ENCODE measurements at regions not wholly inside any gene's neighbourhood (a gene's known extent, or its start where the extent isn't known, plus 50 kb on each side); places are given as distances from the start of the nearest gene placed in this dataset.

DNA sequence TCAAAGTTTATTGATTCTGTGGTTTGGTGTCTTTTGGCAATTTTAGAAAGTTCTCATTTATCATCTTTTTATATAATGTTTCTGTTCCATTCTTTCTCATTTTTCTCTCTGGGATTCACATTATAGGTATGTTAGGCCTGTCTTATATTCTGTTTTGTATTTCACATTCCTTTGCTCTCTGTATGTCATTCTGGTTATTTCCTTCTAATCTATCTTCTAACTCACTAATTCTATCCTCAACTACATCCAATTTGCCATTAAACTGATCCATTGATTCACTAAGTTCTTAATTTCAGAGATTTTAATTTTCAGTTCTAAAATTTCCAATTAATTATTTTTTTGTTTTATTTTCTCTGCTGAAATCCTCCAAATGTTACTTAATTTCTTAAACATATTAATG is 234.8 kb downstream of the FOXD2 start:
- Mint-ChIP-seq H3K4me3 (no peak overlapping the region), H3K27ac (no peak overlapping the region), H3K36me3 (ENCODE audit: low read depth) (peaks cover 2% of the 10 kb centered on the region), H3K4me1 (no peaks in the 10 kb centered on the region), H3K27me3 (peaks cover 4% of the 10 kb centered on the region)
- no peaks in the 10 kb centered on the region for H3K9me3 ChIP-seq (ENCODE audit: control insufficient read depth, low read length, poor library complexity, severe bottlenecking)
- ATAC-seq (no peak), DNase-seq (no peak)

DNA sequence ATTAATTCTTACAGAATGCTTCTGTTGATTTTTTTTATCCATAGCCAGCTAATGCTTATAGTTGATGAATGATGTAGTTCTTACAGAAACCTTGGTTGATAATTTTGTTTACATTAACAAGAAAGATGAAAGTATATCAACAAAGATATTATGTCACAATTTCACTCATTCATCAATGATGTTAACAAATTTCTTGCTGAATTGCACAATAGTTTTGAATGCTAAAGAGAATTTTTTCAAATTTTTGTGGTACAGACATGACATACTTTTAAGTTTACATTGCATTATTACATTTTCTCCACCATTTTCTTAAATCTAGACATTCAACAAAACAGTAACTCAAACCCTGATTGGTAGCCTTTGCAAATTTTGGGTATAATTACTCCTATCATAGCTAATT is 236.3 kb downstream of the FOXD2 start:
- H3K4me1 Mint-ChIP-seq = no peaks in the 10 kb centered on the region
- H3K27ac Mint-ChIP-seq = no peak overlapping the region
- DNase-seq (no peak), ATAC-seq (no peak)
- no peaks in the 10 kb centered on the region for H3K9me3 ChIP-seq (ENCODE audit: control insufficient read depth, low read length, poor library complexity, severe bottlenecking)
- peaks cover 12% of the 10 kb centered on the region for H3K27me3 Mint-ChIP-seq
- no peak overlapping the region for H3K4me3 Mint-ChIP-seq
- peaks cover 2% of the 10 kb centered on the region for H3K36me3 Mint-ChIP-seq (ENCODE audit: low read depth)

DNA sequence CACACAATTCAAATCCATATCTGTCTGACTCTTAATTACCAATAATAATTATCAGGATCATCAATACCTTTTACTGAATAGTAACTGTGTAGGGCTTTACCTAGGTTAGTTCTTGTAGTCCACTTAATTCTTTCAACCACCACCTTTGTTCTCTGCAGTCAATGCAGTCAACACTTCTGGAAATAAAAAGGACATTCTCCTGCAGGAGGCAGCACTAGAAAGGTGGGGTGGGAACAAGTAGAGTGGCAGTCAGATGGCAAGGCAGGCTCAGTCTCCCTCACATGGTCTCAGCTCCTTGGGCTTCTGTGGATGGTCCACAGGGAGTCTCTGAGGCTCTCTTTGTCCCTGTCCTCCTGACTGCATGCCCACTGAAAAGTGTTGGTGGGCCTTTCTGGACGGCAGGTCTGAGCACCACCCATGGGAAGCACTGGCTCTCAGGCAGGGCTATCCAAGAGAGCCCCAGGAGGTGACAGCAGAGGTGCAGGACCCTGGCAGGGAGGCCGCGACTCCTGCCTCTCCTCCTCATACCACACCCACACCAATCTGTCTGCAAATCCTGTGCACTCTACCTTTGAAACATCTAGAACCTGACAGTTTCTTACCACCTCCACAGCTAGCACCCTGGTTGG is 237.3 kb downstream of the FOXD2 start:
- no peaks in the 10 kb centered on the region for H3K4me1 Mint-ChIP-seq
- H3K36me3 Mint-ChIP-seq (ENCODE audit: low read depth) = peaks cover 2% of the 10 kb centered on the region
- peaks cover 17% of the 10 kb centered on the region for H3K27me3 Mint-ChIP-seq

DNA sequence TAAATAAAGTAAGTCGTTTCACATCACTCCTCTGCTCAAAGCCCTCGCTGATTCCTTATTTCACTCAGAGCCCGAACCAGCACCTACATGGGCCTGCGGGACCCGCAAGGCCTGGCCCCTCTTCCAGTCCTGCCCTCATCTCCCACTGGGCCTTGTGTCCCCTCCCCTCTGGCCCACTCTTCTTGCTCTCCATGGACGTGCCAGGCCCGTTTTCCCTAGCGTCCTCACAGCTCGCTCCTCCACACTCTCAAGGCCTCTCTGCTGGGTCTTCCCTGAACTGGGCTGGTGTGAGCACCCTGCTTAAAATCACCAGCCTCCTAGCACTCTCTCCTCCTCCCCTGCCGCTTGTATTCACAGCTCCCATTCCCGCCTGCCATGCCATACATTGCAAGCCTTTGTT is 237.9 kb downstream of the FOXD2 start:
- H3K27ac Mint-ChIP-seq = no peak overlapping the region
- no peak for DNase-seq
- ATAC-seq = no peak
- H3K27me3 Mint-ChIP-seq = peaks cover 18% of the 10 kb centered on the region
- no peaks in the 10 kb centered on the region for H3K4me1 Mint-ChIP-seq
- H3K36me3 Mint-ChIP-seq (ENCODE audit: low read depth) = peaks cover 2% of the 10 kb centered on the region
- H3K9me3 ChIP-seq (ENCODE audit: control insufficient read depth, low read length, poor library complexity, severe bottlenecking) = no peaks in the 10 kb centered on the region
- H3K4me3 Mint-ChIP-seq = no peak overlapping the region

More for the DNA sequence above, 237.3 kb downstream of the FOXD2 start:
- Mint-ChIP-seq H3K27ac (no peak overlapping the region), H3K4me3 (no peak overlapping the region)
- ATAC-seq (no peak), DNase-seq (no peak)
- no peaks in the 10 kb centered on the region for H3K9me3 ChIP-seq (ENCODE audit: control insufficient read depth, low read length, poor library complexity, severe bottlenecking)

DNA sequence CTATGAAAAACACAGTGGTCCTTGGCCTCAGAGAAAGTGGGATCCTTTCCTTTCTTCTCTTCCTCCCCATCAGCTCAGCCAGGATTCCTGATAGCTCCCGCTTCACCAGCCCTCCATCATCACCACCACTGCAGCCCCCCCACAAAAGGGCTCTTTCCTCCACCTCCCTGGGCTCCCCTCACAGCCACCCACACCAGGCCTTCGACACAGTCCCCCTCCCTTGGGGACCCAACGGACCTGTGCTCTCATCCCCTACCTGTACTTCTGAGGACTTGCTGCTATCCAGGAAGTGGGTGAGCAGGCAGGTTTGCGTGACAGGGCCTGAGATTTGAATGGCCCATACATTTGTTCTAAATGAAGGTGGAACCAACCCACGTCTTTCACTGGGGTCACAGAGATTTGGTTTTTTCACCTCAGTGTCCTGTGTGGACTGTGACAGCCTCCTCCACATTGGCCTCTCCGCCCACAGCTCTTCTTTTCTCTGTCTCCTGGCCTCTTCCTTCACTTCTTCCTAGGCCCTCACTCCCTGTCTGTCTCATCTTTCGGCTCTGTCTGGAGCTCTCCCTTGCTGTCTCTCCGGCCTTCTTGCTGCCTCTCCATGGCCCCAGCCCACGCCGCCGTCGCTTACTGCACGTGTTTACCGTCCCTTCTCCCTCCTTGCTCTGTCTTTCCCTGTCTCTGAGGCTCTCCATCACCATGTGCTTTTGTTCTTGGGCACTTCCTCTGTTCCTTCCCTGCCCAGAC is 238.6 kb downstream of the FOXD2 start:
- H3K27me3 Mint-ChIP-seq = peaks cover 24% of the 10 kb centered on the region
- ATAC-seq = no peak
- no peaks in the 10 kb centered on the region for H3K9me3 ChIP-seq (ENCODE audit: control insufficient read depth, low read length, poor library complexity, severe bottlenecking)
- no peaks in the 10 kb centered on the region for H3K4me1 Mint-ChIP-seq
- no peak overlapping the region for H3K4me3 Mint-ChIP-seq
- no peak for DNase-seq
- H3K36me3 Mint-ChIP-seq (ENCODE audit: low read depth) = peaks cover 2% of the 10 kb centered on the region
- no peak overlapping the region for H3K27ac Mint-ChIP-seq

DNA sequence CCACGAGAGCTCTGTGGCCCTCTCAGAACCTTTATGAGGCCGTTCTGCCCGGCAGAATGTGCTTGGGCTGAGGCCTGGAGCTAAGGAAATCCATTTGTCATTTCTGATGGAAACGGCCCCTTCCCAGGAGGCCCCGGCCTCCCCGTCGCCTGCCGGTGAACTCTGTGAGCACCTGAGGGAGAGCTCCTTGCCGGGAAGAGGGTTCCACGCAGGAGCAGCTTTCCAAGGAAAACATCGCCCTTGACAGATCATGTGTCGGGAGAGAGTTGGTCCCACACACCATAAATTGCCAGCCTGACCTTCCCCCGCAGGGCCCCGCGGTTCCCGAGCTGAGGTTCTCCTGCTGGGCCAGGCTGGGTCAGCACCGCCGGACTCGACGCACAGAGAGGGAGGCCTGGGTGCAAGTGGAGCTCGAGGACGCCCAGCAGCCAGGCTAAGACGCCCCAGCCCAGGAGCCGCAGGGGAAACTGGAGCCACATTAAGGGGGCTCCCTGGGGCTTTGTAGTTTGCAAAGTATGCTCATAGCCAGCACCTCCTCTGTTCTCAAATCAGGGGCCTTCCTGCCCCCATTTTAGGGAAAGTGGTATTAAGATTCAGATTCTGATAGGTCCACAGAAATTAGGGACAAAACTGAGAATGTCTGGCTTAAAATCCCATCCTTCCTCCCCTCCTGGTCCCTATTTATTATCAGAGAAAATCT is 239.5 kb downstream of the FOXD2 start:
- H3K4me1 Mint-ChIP-seq = no peaks in the 10 kb centered on the region
- no peak for DNase-seq

DNA sequence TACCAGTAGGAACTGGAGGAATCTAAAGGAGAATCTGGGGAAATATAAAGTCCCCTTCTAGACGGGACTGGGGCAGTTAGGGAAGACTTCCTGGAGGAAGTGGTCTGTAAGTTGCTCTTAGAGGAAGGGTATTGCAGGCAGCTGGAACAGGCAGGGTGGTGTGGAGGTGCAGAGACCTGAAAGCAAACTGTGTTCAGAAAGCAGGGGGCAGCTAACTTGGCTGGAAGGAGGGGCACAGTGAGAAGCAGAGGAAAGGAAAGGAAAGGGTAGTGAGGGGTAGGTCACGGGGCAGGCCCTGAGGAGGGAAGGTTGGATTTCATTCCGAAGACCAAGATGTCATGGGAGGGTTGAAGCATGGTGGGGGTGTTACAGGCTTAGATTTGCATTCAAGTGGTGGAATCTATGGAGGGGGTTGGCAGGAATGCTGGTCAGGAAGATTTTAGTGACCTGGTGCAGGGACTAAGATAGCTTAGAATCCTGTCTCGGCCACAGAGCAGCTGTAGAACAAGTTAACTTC is 240.7 kb downstream of the FOXD2 start:
- Mint-ChIP-seq H3K27ac (no peak overlapping the region), H3K36me3 (ENCODE audit: low read depth) (no peaks in the 10 kb centered on the region), H3K4me3 (no peak overlapping the region), H3K27me3 (peaks cover 44% of the 10 kb centered on the region), H3K4me1 (no peaks in the 10 kb centered on the region)
- H3K9me3 ChIP-seq (ENCODE audit: control insufficient read depth, low read length, poor library complexity, severe bottlenecking) = no peaks in the 10 kb centered on the region
- ATAC-seq (no peak), DNase-seq (no peak)

More for the DNA sequence above, 239.5 kb downstream of the FOXD2 start:
- Mint-ChIP-seq H3K27ac (no peak overlapping the region), H3K27me3 (peaks cover 33% of the 10 kb centered on the region), H3K36me3 (ENCODE audit: low read depth) (peaks cover 2% of the 10 kb centered on the region), H3K4me3 (no peak overlapping the region)
- no peak for ATAC-seq
- no peaks in the 10 kb centered on the region for H3K9me3 ChIP-seq (ENCODE audit: control insufficient read depth, low read length, poor library complexity, severe bottlenecking)

DNA sequence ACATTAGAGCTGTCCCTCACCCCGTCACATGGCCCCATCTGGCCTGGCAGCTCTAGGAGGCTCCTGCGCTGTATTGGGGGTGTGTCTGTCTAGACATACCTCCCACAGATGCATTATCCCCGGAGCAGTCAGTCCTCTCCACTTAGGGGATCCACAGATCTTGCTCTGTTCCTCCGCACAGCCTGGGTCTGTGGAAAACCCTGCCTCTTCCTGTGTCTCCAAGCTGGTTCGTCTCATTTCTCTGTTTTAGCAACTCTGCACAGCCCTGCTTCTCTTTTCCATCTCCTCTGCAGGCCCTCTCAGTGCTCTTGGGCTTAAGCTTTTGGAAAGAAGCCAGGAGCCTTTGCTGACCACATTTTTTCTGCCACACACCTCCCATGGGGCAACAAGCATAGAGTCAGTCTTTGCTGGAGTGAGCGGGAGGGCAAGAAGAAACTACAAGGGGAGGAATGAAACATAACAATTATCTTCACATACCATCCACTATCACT is 241.5 kb downstream of the FOXD2 start:
- H3K4me3 Mint-ChIP-seq = no peak overlapping the region
- no peaks in the 10 kb centered on the region for H3K36me3 Mint-ChIP-seq (ENCODE audit: low read depth)
- ATAC-seq (no peak), DNase-seq (no peak)
- no peaks in the 10 kb centered on the region for H3K9me3 ChIP-seq (ENCODE audit: control insufficient read depth, low read length, poor library complexity, severe bottlenecking)
- H3K27ac Mint-ChIP-seq = no peak overlapping the region
- H3K4me1 Mint-ChIP-seq = no peaks in the 10 kb centered on the region
- H3K27me3 Mint-ChIP-seq = peaks cover 50% of the 10 kb centered on the region

DNA sequence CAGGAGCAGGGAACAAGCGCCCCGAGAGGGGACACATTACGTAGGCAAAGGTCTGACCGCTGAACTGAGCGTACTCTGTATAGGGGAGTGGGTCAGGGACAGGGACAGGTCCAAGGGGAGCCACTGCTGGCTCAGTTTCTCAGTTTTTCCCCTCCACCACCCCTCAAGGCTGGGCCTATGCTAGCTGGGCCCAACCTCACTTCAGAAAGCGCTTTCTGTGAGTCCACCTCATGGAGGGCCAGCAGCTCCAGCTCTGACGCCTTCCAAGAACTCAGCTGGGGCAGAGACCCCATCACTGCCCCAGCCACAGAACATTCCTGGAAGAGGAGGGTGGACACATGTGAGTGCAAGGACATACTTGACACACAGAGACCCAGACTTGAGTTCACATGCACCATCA is 242.0 kb downstream of the FOXD2 start:
- DNase-seq (no peak), ATAC-seq (no peak)
- H3K4me1 Mint-ChIP-seq = no peaks in the 10 kb centered on the region
- no peaks in the 10 kb centered on the region for H3K9me3 ChIP-seq (ENCODE audit: control insufficient read depth, low read length, poor library complexity, severe bottlenecking)
- no peak overlapping the region for H3K4me3 Mint-ChIP-seq
- no peaks in the 10 kb centered on the region for H3K36me3 Mint-ChIP-seq (ENCODE audit: low read depth)
- H3K27me3 Mint-ChIP-seq = peaks cover 55% of the 10 kb centered on the region
- H3K27ac Mint-ChIP-seq = no peak overlapping the region

DNA sequence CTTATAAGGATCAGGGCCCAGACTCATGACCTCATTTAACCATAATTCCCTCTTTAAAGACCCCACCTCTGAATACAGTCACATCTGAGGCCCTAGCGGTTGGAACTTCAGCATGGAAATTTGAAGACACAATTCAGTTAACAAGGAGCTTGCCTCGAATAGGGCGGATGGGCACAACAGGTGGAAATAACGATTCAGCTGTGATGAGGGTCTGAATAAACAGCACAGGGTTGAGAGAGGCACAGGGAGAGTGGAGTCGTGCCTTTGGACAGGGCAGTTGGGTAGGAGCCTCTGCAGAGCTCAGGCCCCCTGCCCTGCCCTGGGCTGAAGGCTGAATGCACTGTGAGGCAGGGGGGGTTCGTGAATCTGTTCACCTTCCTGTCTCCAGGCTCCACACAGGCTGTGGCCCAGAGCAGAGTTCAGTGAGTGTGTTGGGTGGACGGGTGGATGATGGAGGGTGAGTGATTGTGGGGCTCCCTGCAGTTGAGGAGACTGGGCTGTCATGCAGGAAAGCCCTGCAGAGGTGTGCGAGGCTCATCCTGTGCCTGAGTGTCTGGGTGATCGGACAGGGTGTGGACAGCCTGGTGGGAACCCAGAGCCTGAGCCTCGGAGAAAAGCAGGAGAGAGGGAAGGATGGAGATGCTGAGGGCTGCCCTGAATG is 243.1 kb downstream of the FOXD2 start:
- no peaks in the 10 kb centered on the region for H3K36me3 Mint-ChIP-seq (ENCODE audit: low read depth)
- H3K4me1 Mint-ChIP-seq = no peaks in the 10 kb centered on the region
- no peak overlapping the region for H3K27ac Mint-ChIP-seq
- peaks cover 65% of the 10 kb centered on the region for H3K27me3 Mint-ChIP-seq
- DNase-seq (no peak), ATAC-seq (no peak)
- no peak overlapping the region for H3K4me3 Mint-ChIP-seq
- H3K9me3 ChIP-seq (ENCODE audit: control insufficient read depth, low read length, poor library complexity, severe bottlenecking) = no peaks in the 10 kb centered on the region

DNA sequence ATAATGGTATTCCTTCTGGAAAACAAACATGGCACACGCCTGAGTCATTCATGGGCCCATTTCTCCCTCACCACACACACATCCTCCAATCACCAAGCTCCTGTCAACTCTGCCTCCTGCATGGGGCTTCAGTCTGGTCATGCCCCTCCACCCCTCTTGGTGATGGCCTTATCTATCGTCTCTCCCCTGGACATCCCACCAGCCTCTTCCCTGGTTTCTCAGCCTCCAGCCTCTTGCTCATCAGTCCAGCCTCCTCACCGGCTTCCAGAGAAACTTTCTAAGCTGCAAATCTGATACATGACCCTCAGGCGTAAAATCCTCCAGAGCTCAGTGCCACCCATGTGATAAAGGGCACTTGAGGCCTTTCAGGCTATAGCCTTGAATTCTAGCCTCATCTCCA is 243.9 kb downstream of the FOXD2 start:
- Mint-ChIP-seq H3K27me3 (peaks cover 67% of the 10 kb centered on the region), H3K4me1 (no peaks in the 10 kb centered on the region), H3K36me3 (ENCODE audit: low read depth) (no peaks in the 10 kb centered on the region), H3K27ac (no peak overlapping the region), H3K4me3 (no peak overlapping the region)
- ATAC-seq = no peak
- H3K9me3 ChIP-seq (ENCODE audit: control insufficient read depth, low read length, poor library complexity, severe bottlenecking) = no peaks in the 10 kb centered on the region
- no peak for DNase-seq

DNA sequence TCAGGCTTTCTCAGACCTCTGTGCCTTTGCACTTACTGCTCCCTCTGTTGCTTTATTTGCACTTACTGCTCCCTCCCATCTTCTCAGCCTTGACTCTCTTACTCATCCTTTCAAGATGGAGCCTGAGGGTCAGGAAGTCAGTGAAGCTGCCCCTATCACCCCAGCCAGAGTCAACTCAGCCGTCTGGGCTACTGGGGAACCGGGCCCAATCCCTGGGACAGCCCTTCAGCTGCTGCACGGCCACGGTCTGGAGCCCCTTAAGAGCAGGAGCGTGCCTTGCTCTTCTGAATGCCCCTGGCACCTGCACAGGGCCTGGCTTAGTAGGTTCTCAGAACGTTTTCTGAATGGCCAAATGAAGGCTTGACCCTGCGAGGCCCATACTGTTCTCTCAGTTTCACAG is 244.4 kb downstream of the FOXD2 start:
- no peaks in the 10 kb centered on the region for H3K9me3 ChIP-seq (ENCODE audit: control insufficient read depth, low read length, poor library complexity, severe bottlenecking)

DNA sequence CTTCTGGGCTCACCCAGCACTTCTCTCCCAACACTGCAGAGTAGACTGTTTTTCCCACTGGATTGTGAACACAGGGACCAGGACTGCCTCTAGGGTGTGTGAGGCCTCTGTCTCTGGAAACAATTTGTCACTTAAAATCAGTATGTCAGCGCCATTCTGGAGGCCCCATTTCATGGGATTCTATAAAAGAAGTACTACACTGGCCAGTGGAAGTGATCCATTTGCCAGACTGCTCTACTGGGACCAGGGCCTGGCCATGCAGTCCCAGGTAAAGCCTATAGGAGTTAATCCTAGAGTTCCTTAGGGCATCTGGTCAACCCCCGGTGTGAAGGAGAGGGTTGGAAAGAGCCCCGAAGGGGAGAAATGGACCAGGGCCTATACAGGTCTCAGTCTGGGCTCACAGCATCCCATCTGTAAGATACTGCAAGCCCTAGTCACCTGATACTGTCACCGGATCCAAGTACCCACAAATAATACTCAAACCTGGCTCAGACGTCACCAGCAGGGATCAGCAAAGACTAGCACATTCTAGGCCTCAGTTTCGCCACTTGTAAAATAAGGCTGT is 245.0 kb downstream of the FOXD2 start:
- Mint-ChIP-seq H3K27me3 (peaks cover 74% of the 10 kb centered on the region), H3K27ac (no peak overlapping the region), H3K4me3 (no peak overlapping the region), H3K36me3 (ENCODE audit: low read depth) (no peaks in the 10 kb centered on the region), H3K4me1 (no peaks in the 10 kb centered on the region)
- H3K9me3 ChIP-seq (ENCODE audit: control insufficient read depth, low read length, poor library complexity, severe bottlenecking) = no peaks in the 10 kb centered on the region
- no peak for ATAC-seq
- DNase-seq = no peak

More for the DNA sequence above, 244.4 kb downstream of the FOXD2 start:
- peaks cover 68% of the 10 kb centered on the region for H3K27me3 Mint-ChIP-seq
- H3K4me1 Mint-ChIP-seq = no peaks in the 10 kb centered on the region
- no peaks in the 10 kb centered on the region for H3K36me3 Mint-ChIP-seq (ENCODE audit: low read depth)
- ATAC-seq (no peak), DNase-seq (no peak)
- no peak overlapping the region for H3K4me3 Mint-ChIP-seq
- no peak overlapping the region for H3K27ac Mint-ChIP-seq
